ENCODE measurements at regions not wholly inside any gene's neighbourhood (a gene's known extent, or its start where the extent isn't known, plus 50 kb on each side); places are given as distances from the start of the nearest gene placed in this dataset.

DNA sequence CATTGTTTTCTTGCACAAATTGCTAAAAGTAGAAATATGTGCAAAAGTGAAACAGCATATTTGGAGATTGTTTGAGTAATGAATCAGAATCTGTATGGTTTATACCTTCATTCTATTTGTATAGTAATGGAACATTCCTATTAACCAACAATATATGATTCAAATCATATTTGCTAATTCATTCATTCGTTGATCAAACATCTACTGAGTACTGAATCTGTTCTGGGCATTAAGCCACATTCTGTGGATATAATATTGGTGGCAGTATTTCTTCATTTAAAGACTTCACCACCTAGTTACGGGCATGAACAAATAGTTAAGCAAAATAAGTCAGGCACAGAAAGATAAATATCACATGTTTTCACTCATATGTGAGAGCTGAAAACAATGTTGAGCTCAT is 385.7 kb downstream of the MTRR start:
- H3K9me3 ChIP-seq (ENCODE audit: control insufficient read depth in 1 of 2, insufficient read depth in 1 of 2, low read depth in 1 of 2, low read length in 2 of 2) = peaks cover 0 to 18% of the 10 kb centered on the region in 2 experiments; a peak in 2 of 4 replicates
- H3K4me2 ChIP-seq (ENCODE audit: low read length) = no peak overlapping the region
- H2AFZ ChIP-seq (ENCODE audit: low read depth, low read length, poor library complexity, severe bottlenecking) = no peak overlapping the region
- no peaks in the 10 kb centered on the region for H3K4me1 ChIP-seq (ENCODE audit: control insufficient read depth in 1 of 2, insufficient read depth in 2 of 2, low read length in 2 of 2)
- no peaks in the 10 kb centered on the region for H4K20me1 ChIP-seq (ENCODE audit: insufficient read depth)
- no peaks in the 10 kb centered on the region for H3K79me2 ChIP-seq (ENCODE audit: insufficient read depth, low read length)
- no TSS peak for BruUV-seq (replicated peaks)
- ATAC-seq (no peak), DNase-seq (ENCODE audit: low read depth, low spot score) (no peak)
- H3K4me3 ChIP-seq (replicated peaks in 1 of 2; ENCODE audit: low read depth in 1 of 2, low read length in 2 of 2) = no peak overlapping the region
- H3K36me3 ChIP-seq (ENCODE audit: control insufficient read depth in 1 of 2, insufficient read depth in 2 of 2, low read length in 2 of 2) = no peaks in the 10 kb centered on the region
- H3K27me3 ChIP-seq (ENCODE audit: insufficient read depth, low read length) = no peaks in the 10 kb centered on the region
- CTCF ChIA-PET = no interaction called here
- POLR2A ChIA-PET = no interaction called here
- TF ChIP-seq YY1 (IDR thresholded peaks at IDR 0.05; ENCODE audit: extremely low read depth, insufficient replicate concordance, low read depth, low read length) = no peak
- TF ChIP-seq ZFX (IDR thresholded peaks at IDR 0.05) = no peak
- TF ChIP-seq, protein P1, sequence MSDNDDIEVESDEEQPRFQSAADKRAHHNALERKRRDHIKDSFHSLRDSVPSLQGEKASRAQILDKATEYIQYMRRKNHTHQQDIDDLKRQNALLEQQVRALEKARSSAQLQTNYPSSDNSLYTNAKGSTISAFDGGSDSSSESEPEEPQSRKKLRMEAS (IDR thresholded peaks at IDR 0.05) = no peak
- no peak for TF ChIP-seq CEBPB (IDR thresholded peaks at IDR 0.05; ENCODE audit: low read depth)
- TF ChIP-seq FOSL1 (IDR thresholded peaks at IDR 0.05; ENCODE audit: low read depth) = no peak
- TF ChIP-seq, protein P2, sequence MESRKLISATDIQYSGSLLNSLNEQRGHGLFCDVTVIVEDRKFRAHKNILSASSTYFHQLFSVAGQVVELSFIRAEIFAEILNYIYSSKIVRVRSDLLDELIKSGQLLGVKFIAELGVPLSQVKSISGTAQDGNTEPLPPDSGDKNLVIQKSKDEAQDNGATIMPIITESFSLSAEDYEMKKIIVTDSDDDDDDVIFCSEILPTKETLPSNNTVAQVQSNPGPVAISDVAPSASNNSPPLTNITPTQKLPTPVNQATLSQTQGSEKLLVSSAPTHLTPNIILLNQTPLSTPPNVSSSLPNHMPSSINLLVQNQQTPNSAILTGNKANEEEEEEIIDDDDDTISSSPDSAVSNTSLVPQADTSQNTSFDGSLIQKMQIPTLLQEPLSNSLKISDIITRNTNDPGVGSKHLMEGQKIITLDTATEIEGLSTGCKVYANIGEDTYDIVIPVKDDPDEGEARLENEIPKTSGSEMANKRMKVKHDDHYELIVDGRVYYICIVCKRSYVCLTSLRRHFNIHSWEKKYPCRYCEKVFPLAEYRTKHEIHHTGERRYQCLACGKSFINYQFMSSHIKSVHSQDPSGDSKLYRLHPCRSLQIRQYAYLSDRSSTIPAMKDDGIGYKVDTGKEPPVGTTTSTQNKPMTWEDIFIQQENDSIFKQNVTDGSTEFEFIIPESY (IDR thresholded peaks at IDR 0.05; ENCODE audit: extremely low read depth, insufficient replicate concordance, low read length) = no peak
- no peak for TF ChIP-seq EZH2phosphoT487 (IDR thresholded peaks at IDR 0.05; ENCODE audit: borderline replicate concordance)
- no peak for TF ChIP-seq SIN3A (IDR thresholded peaks at IDR 0.05; ENCODE audit: low read depth)
- intact Hi-C loops (cut with micrococcal nuclease) = no loop called here
- RAD21 ChIA-PET (ENCODE audit: low non-redundant PET in 1 of 2, low total read pairs in 2 of 2, uncharacterized antibody in 2 of 2, unreplicated experiment in 2 of 2) = no interaction called here
- H3K9me2 ChIP-seq (ENCODE audit: insufficient read depth) = no peaks in the 10 kb centered on the region
- H3K9ac ChIP-seq (ENCODE audit: low read length) = no peak overlapping the region
- no peak overlapping the region for H3K27ac ChIP-seq (ENCODE audit: low read depth, low read length)

DNA sequence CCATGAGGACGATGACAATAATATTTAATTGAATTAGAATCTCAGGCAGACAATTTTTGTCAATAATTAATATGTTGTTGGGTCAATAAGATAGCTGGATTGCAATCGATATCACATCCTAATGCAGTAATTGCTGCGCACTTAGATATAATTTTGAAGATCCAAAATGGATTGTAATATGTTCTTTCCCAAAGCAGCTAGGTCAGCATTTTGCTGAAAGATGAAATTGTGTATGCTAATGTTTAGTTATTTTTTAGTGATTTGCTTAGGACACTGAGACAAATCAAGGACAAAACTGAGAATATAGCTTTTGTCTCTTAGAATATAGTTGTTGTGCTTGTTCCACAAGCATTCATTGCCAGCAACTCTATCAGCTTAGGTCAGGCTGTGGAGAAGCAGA is 389.9 kb downstream of the MTRR start:
- CTCF ChIA-PET = no interaction called here
- no peaks in the 10 kb centered on the region for H3K36me3 ChIP-seq (ENCODE audit: control insufficient read depth in 1 of 2, insufficient read depth in 2 of 2, low read length in 2 of 2)
- TF ChIP-seq, protein P1 (IDR thresholded peaks at IDR 0.05) = no peak
- TF ChIP-seq, protein P3, sequence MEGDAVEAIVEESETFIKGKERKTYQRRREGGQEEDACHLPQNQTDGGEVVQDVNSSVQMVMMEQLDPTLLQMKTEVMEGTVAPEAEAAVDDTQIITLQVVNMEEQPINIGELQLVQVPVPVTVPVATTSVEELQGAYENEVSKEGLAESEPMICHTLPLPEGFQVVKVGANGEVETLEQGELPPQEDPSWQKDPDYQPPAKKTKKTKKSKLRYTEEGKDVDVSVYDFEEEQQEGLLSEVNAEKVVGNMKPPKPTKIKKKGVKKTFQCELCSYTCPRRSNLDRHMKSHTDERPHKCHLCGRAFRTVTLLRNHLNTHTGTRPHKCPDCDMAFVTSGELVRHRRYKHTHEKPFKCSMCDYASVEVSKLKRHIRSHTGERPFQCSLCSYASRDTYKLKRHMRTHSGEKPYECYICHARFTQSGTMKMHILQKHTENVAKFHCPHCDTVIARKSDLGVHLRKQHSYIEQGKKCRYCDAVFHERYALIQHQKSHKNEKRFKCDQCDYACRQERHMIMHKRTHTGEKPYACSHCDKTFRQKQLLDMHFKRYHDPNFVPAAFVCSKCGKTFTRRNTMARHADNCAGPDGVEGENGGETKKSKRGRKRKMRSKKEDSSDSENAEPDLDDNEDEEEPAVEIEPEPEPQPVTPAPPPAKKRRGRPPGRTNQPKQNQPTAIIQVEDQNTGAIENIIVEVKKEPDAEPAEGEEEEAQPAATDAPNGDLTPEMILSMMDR (IDR thresholded peaks at IDR 0.05 in 2 of 3, conservative IDR thresholded peaks at IDR 0.05 in 1 of 3; ENCODE audit: borderline replicate concordance in 1 of 3, insufficient read depth in 1 of 3, low read depth in 2 of 3, low read length in 2 of 3) = no peak
- TF ChIP-seq EZH2 (IDR thresholded peaks at IDR 0.05) (no peak), SRF (IDR thresholded peaks at IDR 0.05; ENCODE audit: low read depth) (no peak), CBX3 (IDR thresholded peaks at IDR 0.05; ENCODE audit: low read depth) (no peak), SIN3A (IDR thresholded peaks at IDR 0.05; ENCODE audit: low read depth) (no peak)
- TF ChIP-seq, protein P4, sequence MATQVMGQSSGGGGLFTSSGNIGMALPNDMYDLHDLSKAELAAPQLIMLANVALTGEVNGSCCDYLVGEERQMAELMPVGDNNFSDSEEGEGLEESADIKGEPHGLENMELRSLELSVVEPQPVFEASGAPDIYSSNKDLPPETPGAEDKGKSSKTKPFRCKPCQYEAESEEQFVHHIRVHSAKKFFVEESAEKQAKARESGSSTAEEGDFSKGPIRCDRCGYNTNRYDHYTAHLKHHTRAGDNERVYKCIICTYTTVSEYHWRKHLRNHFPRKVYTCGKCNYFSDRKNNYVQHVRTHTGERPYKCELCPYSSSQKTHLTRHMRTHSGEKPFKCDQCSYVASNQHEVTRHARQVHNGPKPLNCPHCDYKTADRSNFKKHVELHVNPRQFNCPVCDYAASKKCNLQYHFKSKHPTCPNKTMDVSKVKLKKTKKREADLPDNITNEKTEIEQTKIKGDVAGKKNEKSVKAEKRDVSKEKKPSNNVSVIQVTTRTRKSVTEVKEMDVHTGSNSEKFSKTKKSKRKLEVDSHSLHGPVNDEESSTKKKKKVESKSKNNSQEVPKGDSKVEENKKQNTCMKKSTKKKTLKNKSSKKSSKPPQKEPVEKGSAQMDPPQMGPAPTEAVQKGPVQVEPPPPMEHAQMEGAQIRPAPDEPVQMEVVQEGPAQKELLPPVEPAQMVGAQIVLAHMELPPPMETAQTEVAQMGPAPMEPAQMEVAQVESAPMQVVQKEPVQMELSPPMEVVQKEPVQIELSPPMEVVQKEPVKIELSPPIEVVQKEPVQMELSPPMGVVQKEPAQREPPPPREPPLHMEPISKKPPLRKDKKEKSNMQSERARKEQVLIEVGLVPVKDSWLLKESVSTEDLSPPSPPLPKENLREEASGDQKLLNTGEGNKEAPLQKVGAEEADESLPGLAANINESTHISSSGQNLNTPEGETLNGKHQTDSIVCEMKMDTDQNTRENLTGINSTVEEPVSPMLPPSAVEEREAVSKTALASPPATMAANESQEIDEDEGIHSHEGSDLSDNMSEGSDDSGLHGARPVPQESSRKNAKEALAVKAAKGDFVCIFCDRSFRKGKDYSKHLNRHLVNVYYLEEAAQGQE (IDR thresholded peaks at IDR 0.05; ENCODE audit: low read depth) = no peak

More for the DNA sequence above, 389.9 kb downstream of the MTRR start:
- POLR2A ChIA-PET = no interaction called here
- no peak overlapping the region for H3K27ac ChIP-seq (ENCODE audit: low read depth, low read length)
- ATAC-seq (no peak), DNase-seq (ENCODE audit: low read depth, low spot score) (no peak)
- H3K4me2 ChIP-seq (ENCODE audit: low read length) = no peak overlapping the region
- no peaks in the 10 kb centered on the region for H4K20me1 ChIP-seq (ENCODE audit: insufficient read depth)
- BruUV-seq (replicated peaks) = no TSS peak
- H3K9me2 ChIP-seq (ENCODE audit: insufficient read depth) = no peaks in the 10 kb centered on the region
- RAD21 ChIA-PET (ENCODE audit: low non-redundant PET in 1 of 2, low total read pairs in 2 of 2, uncharacterized antibody in 2 of 2, unreplicated experiment in 2 of 2) = no interaction called here
- no peak overlapping the region for H2AFZ ChIP-seq (ENCODE audit: low read depth, low read length, poor library complexity, severe bottlenecking)
- H3K9ac ChIP-seq (ENCODE audit: low read length) = no peak overlapping the region
- intact Hi-C loops (cut with micrococcal nuclease) = no loop called here
- no peaks in the 10 kb centered on the region for H3K4me1 ChIP-seq (ENCODE audit: control insufficient read depth in 1 of 2, insufficient read depth in 2 of 2, low read length in 2 of 2)
- H3K27me3 ChIP-seq (ENCODE audit: insufficient read depth, low read length) = no peaks in the 10 kb centered on the region
- peaks cover 0 to 7% of the 10 kb centered on the region in 2 experiments; a peak in 2 of 4 replicates for H3K9me3 ChIP-seq (ENCODE audit: control insufficient read depth in 1 of 2, insufficient read depth in 1 of 2, low read depth in 1 of 2, low read length in 2 of 2)
- no peak overlapping the region for H3K4me3 ChIP-seq (replicated peaks in 1 of 2; ENCODE audit: low read depth in 1 of 2, low read length in 2 of 2)
- no peaks in the 10 kb centered on the region for H3K79me2 ChIP-seq (ENCODE audit: insufficient read depth, low read length)
